HG03066 (cell line): ENCODE measurements at regions not wholly inside any gene's neighbourhood (a gene's known extent, or its start where the extent isn't known, plus 50 kb on each side); places are given as distances from the start of the nearest gene placed in this dataset.
"Not testable (repeated sequence)": the region's sequence is repeated elsewhere in the genome, so short reads cannot be mapped to it uniquely, and the experiment has no call there.

Source experiments
- ATAC-seq: cut with Tn5 transposase; IDR thresholded peaks from one replicate; pipeline ENCODE4 v1.9.1; 2021; ENCODE audit warnings: low read depth; ENCODE audit not compliant: unreplicated experiment

GRCh38 chr6:126724821-126725220 lies 384.9 kb downstream of the CENPW start:
- no peak for ATAC-seq

- not testable (repeated sequence) for ATAC-seq
Measured at GRCh38 chr6:126726454-126726853, 386.5 kb downstream of the CENPW start.

- no peak for ATAC-seq
Measured at GRCh38 chr6:126738146-126738545, 380.3 kb upstream of the RSPO3 start.

GRCh38 chr6:126738641-126739040 lies 379.8 kb upstream of the RSPO3 start:
- no peak for ATAC-seq

GRCh38 chr6:126743076-126743475 lies 375.4 kb upstream of the RSPO3 start:
- no peak for ATAC-seq

- ATAC-seq = no peak
Measured at GRCh38 chr6:126747728-126748540, 370.5 kb upstream of the RSPO3 start.

- ATAC-seq = no peak
Measured at GRCh38 chr6:126753606-126754005, 364.9 kb upstream of the RSPO3 start.

GRCh38 chr6:126761854-126762253 lies 356.6 kb upstream of the RSPO3 start:
- ATAC-seq = no peak

GRCh38 chr6:126764104-126764503 lies 354.4 kb upstream of the RSPO3 start:
- no peak for ATAC-seq

- ATAC-seq = no peak
Measured at GRCh38 chr6:126764671-126765070, 353.8 kb upstream of the RSPO3 start.

- no peak for ATAC-seq
Measured at GRCh38 chr6:126766820-126767219, 351.7 kb upstream of the RSPO3 start.

GRCh38 chr6:126767711-126768110 lies 350.8 kb upstream of the RSPO3 start:
- no peak for ATAC-seq

- no peak for ATAC-seq
Measured at GRCh38 chr6:126770176-126770575, 348.3 kb upstream of the RSPO3 start.

- ATAC-seq = no peak
Measured at GRCh38 chr6:126773112-126773805, 345.2 kb upstream of the RSPO3 start.

- ATAC-seq = no peak
Measured at GRCh38 chr6:126779331-126779730, 339.1 kb upstream of the RSPO3 start.

- no peak for ATAC-seq
Measured at GRCh38 chr6:126781582-126781981, 336.9 kb upstream of the RSPO3 start.

GRCh38 chr6:126784161-126784790 lies 334.2 kb upstream of the RSPO3 start:
- no peak for ATAC-seq

- no peak for ATAC-seq
Measured at GRCh38 chr6:126786262-126786661, 332.2 kb upstream of the RSPO3 start.

- ATAC-seq = no peak
Measured at GRCh38 chr6:126787635-126788034, 330.8 kb upstream of the RSPO3 start.

GRCh38 chr6:126788861-126789365 lies 329.6 kb upstream of the RSPO3 start:
- no peak for ATAC-seq

- no peak for ATAC-seq
Measured at GRCh38 chr6:126792340-126793085, 326.0 kb upstream of the RSPO3 start.
